GM12878 (cell line): ENCODE measurements at regions not wholly inside any gene's neighbourhood (a gene's known extent, or its start where the extent isn't known, plus 50 kb on each side); places are given as distances from the start of the nearest gene placed in this dataset.

ENCODE experiments used
- ATAC-seq: fragments of 200-7000 bp; cut with Tn5 transposase; 3 replicates; pipeline ENCODE4 v1.9.1; 2020; ENCODE audit warnings: mild to moderate bottlenecking, moderate library complexity
- BruUV-seq: library from RNA; stranded (reverse); fragments of 400-500 nt; replicated peaks from 2 replicates; lab custom pipeline; 2021; lab: Mats Ljungman, UMichigan
- CTCF ChIA-PET: fragments of 300-600 bp; sonication (Branson Sonifier 250); formaldehyde crosslinking; extraction: SDS; loops from one replicate; lab custom pipeline; 2021; ENCODE audit warnings: inconsistent platforms; lab: Yijun Ruan, JAX
- POLR2A ChIA-PET: fragments of 350-600 bp; formaldehyde crosslinking; extraction: SDS; loops from one replicate; lab custom pipeline; 2021; ENCODE audit warnings: inconsistent platforms; lab: Charles Lee
- RAD21 ChIA-PET: fragments of 300-600 bp; sonication (Branson Sonifier 250); formaldehyde crosslinking; loops from one replicate; lab custom pipeline; 2023; ENCODE audit warnings: antibody characterized with exemption; ENCODE audit not compliant: unreplicated experiment; lab: Charles Lee
- SMC1A ChIA-PET: fragments of 300-600 bp; sonication (Branson Sonifier 250); formaldehyde crosslinking; loops from one replicate; lab custom pipeline; 2023; ENCODE audit not compliant: unreplicated experiment, uncharacterized antibody; lab: Charles Lee
- DNase-seq: peaks from one replicate; pipeline ENCODE4 v3.0.0-alpha.2; 2011; ENCODE audit warnings: low read depth, low spot score
- FAIRE-seq: peaks from 3 replicates; lab custom pipeline; 2011; peaks lifted over from hg19 to GRCh38; lab: Jason Lieb, UNC
- H2AFZ ChIP-seq: 2 replicates; pipeline ENCODE4 v1.6.0; 2011; ENCODE audit warnings: low read depth, low read length, control low read depth; ENCODE audit not compliant: control insufficient read depth
- H3K27ac ChIP-seq: 2 replicates; pipeline ENCODE4 v1.5.1; 2011; ENCODE audit warnings: control low read depth; ENCODE audit not compliant: control insufficient read depth, insufficient read depth
- H3K27me3 ChIP-seq, 2 experiments: replicated peaks in 1 of 2; 2 replicates each; pipeline versions ENCODE4 v1.6.0 to v1.6.1; 2011; ENCODE audit warnings: low read length in 1 of 2; ENCODE audit not compliant: control insufficient read depth in 2 of 2, insufficient read depth in 2 of 2
- H3K36me3 ChIP-seq, 2 experiments: 2 replicates each; pipeline ENCODE4 v1.5.1; 2011; ENCODE audit warnings: low read length in 1 of 2; ENCODE audit not compliant: control insufficient read depth in 2 of 2, insufficient read depth in 2 of 2
- H3K4me1 ChIP-seq: 2 replicates; pipeline ENCODE4 v1.6.1; 2011; ENCODE audit warnings: mild to moderate bottlenecking, low read length, moderate library complexity, mixed read lengths; ENCODE audit not compliant: control insufficient read depth, insufficient read depth
- H3K4me2 ChIP-seq: 2 replicates; pipeline ENCODE4 v1.6.0; 2011; ENCODE audit warnings: control low read depth; ENCODE audit not compliant: control insufficient read depth, insufficient read depth
- H3K4me3 ChIP-seq: fragments of 200-600 bp; sonication (generic); 2 replicates; pipeline ENCODE4 v1.5.1; 2016
- H3K79me2 ChIP-seq: 2 replicates; pipeline ENCODE4 v1.6.0; 2011; ENCODE audit warnings: low read length; ENCODE audit not compliant: control insufficient read depth, insufficient read depth
- H3K9ac ChIP-seq: 2 replicates; pipeline ENCODE4 v1.8.0; 2011; ENCODE audit warnings: low read length, control low read depth, mixed read lengths; ENCODE audit not compliant: control insufficient read depth, insufficient read depth
- H3K9me3 ChIP-seq: replicated peaks from 3 replicates; pipeline ENCODE4 v1.5.1; 2011; ENCODE audit warnings: mild to moderate bottlenecking, low read length; ENCODE audit not compliant: control insufficient read depth, insufficient read depth
- H4K20me1 ChIP-seq: 2 replicates; pipeline ENCODE4 v1.6.0; 2011; ENCODE audit not compliant: control insufficient read depth, insufficient read depth
- ATF7 ChIP-seq: fragments of 450-650 bp; IDR thresholded peaks from 2 replicates; pipeline ENCODE4 v1.6.1; 2016; ENCODE audit warnings: low read depth, mild to moderate bottlenecking
- CEBPB ChIP-seq, 2 experiments: fragments of 150-350 bp in 1 of 2; IDR thresholded peaks; 2 replicates each; pipeline ENCODE4 v1.6.1; 2012 to 2014; ENCODE audit warnings: low read depth in 2 of 2, low read length in 2 of 2, borderline replicate concordance in 1 of 2, inconsistent platforms in 1 of 2
- FOS ChIP-seq: IDR thresholded peaks from 3 replicates; pipeline ENCODE4 v1.6.1; 2011; ENCODE audit warnings: borderline replicate concordance; ENCODE audit not compliant: insufficient read length; ENCODE audit errors: extremely low read depth
- FOXM1 ChIP-seq: IDR thresholded peaks from 2 replicates; pipeline ENCODE4 v1.6.1; 2012; ENCODE audit warnings: low read depth, mild to moderate bottlenecking, inconsistent platforms, low read length, moderate library complexity
- JUNB ChIP-seq: IDR thresholded peaks from 2 replicates; pipeline ENCODE4 v1.6.1; 2016; ENCODE audit warnings: antibody characterized with exemption, mild to moderate bottlenecking
- KAT2A ChIP-seq: conservative IDR thresholded peaks from 2 replicates; pipeline ENCODE4 v1.6.1; 2011; ENCODE audit warnings: low read depth, low read length; ENCODE audit not compliant: control insufficient read depth
- LARP7 ChIP-seq: fragments of 450-650 bp; IDR thresholded peaks from 2 replicates; pipeline ENCODE4 v1.6.1; 2017; ENCODE audit warnings: mild to moderate bottlenecking
- MEF2A ChIP-seq: IDR thresholded peaks from 2 replicates; pipeline ENCODE4 v1.6.1; 2011; ENCODE audit warnings: low read depth, mild to moderate bottlenecking, low read length, moderate library complexity; ENCODE audit not compliant: insufficient read depth
- MYB ChIP-seq: fragments of 150-350 bp; IDR thresholded peaks from 2 replicates; pipeline ENCODE4 v1.6.1; 2014; ENCODE audit warnings: mild to moderate bottlenecking, low read depth, low read length, borderline replicate concordance
- NFXL1 ChIP-seq: fragments of 450-650 bp; IDR thresholded peaks from 2 replicates; pipeline ENCODE4 v1.6.1; 2017; ENCODE audit warnings: antibody characterized with exemption, mild to moderate bottlenecking, borderline replicate concordance
- POLR2A ChIP-seq: IDR thresholded peaks from 2 replicates; pipeline ENCODE4 v1.6.1; 2011; ENCODE audit warnings: low read depth, mild to moderate bottlenecking, low read length
- RELA ChIP-seq: fragments of 450-650 bp; IDR thresholded peaks from 2 replicates; pipeline ENCODE4 v1.8.0; 2014; ENCODE audit warnings: borderline replicate concordance; ENCODE audit not compliant: partially characterized antibody
- SRF ChIP-seq, 2 experiments: IDR thresholded peaks; 2 replicates each; pipeline ENCODE4 v1.6.1; 2011; ENCODE audit warnings: low read depth in 2 of 2, low read length in 2 of 2, mild to moderate bottlenecking in 1 of 2, moderate library complexity in 1 of 2
- SUZ12 ChIP-seq: fragments of 200-600 bp; sonication (generic); IDR thresholded peaks from one replicate; pipeline ENCODE4 v1.6.1; 2018; ENCODE audit warnings: antibody characterized with exemption, mild to moderate bottlenecking; ENCODE audit not compliant: unreplicated experiment
- WRNIP1 ChIP-seq: IDR thresholded peaks from 2 replicates; pipeline ENCODE4 v1.6.1; 2011; ENCODE audit warnings: low read depth, low read length, improper control_type of control experiment, borderline replicate concordance
- ZNF207 ChIP-seq: fragments of 450-650 bp; IDR thresholded peaks from 2 replicates; pipeline ENCODE4 v1.6.1; 2014; ENCODE audit warnings: antibody characterized with exemption, mild to moderate bottlenecking, borderline replicate concordance
- ZNF24 ChIP-seq: fragments of 450-650 bp; IDR thresholded peaks from 2 replicates; pipeline ENCODE4 v1.6.1; 2017; ENCODE audit warnings: antibody characterized with exemption, mild to moderate bottlenecking
- WGBS: methylation state at CpG from one replicate; pipeline ENCODE4 v1.1.6; 2016; ENCODE audit warnings: low lambda C conversion rate; ENCODE audit not compliant: insufficient replicate concordance, insufficient coverage; ENCODE audit errors: missing lambda C conversion rate; 5-methylcytosine and 5-hydroxymethylcytosine counted together
- in situ Hi-C: fragments of 300-500 bp; cut with MboI; formaldehyde crosslinking; loops from 9 replicates; pipeline ENCODE4 v1.14.3; 2018; ENCODE audit warnings: mixed read lengths
- intact Hi-C: fragments of 100-400 bp; cut with micrococcal nuclease; formaldehyde crosslinking; loops from one replicate; pipeline ENCODE4 v1.14.2; 2022; ENCODE audit not compliant: unreplicated experiment
- TF ChIP-seq, protein P1 (sequence below): fragments of 450-650 bp; formaldehyde crosslinking; IDR thresholded peaks from 2 replicates; pipeline ENCODE4 v1.4.0; 2022; ENCODE audit warnings: mild to moderate bottlenecking, moderate library complexity
- TF ChIP-seq, protein P2 (sequence below): IDR thresholded peaks from 2 replicates; pipeline ENCODE4 v1.6.1; 2012; ENCODE audit warnings: improper control_type of control experiment, low read depth, low read length; ENCODE audit not compliant: insufficient replicate concordance

DNA sequence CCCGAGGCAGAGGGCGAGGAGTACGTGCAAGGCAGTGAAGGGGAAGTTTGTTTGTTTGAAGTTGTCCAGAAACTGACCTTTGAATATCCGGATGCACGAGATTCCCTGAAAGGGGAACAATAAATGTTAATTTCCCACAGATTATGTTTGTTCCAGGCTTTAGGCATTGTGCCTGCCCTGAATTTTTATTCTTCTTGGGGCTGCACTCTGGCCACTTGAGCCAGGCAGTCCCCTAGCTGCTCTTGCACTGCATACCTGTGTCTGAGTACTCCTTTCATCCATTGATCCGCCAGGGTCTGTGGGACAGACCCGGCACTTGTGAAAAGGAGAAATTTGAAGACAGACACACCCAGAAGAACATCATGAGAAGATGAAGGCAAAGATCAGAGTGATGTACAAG lies 343.5 kb upstream of the FOXK1 start:
- Histone ChIP-seq H3K9ac (no peak overlapping the region), H3K79me2 (no peaks in the 10 kb centered on the region), H3K27me3 (no peaks in the 10 kb centered on the region), H3K4me1 (no peaks in the 10 kb centered on the region)
- intact Hi-C loops = no loop called here
- DNase-seq = no peak
- BruUV-seq = no TSS peak
- POLR2A ChIA-PET = no interaction called here
- no peak for TF ChIP-seq POLR2A
- TF ChIP-seq, protein P1, sequence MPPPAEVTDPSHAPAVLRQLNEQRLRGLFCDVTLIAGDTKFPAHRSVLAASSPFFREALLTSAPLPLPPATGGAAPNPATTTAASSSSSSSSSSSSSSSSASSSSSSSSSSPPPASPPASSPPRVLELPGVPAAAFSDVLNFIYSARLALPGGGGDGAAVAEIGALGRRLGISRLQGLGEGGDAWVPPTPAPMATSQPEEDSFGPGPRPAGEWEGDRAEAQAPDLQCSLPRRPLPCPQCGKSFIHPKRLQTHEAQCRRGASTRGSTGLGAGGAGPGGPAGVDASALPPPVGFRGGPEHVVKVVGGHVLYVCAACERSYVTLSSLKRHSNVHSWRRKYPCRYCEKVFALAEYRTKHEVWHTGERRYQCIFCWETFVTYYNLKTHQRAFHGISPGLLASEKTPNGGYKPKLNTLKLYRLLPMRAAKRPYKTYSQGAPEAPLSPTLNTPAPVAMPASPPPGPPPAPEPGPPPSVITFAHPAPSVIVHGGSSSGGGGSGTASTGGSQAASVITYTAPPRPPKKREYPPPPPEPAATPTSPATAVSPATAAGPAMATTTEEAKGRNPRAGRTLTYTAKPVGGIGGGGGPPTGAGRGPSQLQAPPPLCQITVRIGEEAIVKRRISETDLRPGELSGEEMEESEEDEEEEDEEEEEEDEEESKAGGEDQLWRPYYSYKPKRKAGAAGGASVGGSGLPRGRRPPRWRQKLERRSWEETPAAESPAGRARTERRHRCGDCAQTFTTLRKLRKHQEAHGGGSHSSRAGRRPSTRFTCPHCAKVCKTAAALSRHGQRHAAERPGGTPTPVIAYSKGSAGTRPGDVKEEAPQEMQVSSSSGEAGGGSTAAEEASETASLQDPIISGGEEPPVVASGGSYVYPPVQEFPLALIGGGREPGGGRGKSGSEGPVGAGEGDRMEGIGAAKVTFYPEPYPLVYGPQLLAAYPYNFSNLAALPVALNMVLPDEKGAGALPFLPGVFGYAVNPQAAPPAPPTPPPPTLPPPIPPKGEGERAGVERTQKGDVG (CRISPR knock-in tag) = no peak
- TF ChIP-seq FOXM1 = no peak
- TF ChIP-seq MYB = no peak
- no peak for TF ChIP-seq CEBPB (IDR thresholded peaks at IDR 0.05; ENCODE audit: borderline replicate concordance in 1 of 2, low read depth in 2 of 2, low read length in 2 of 2)
- TF ChIP-seq SUZ12 = no peak
- no peak for TF ChIP-seq KAT2A
- no peak for TF ChIP-seq RELA
- no peak for TF ChIP-seq NFXL1
- no peak for TF ChIP-seq LARP7
- no peak for TF ChIP-seq SRF (IDR thresholded peaks at IDR 0.05; ENCODE audit: low read depth in 2 of 2, low read length in 2 of 2)
- TF ChIP-seq, protein P2, sequence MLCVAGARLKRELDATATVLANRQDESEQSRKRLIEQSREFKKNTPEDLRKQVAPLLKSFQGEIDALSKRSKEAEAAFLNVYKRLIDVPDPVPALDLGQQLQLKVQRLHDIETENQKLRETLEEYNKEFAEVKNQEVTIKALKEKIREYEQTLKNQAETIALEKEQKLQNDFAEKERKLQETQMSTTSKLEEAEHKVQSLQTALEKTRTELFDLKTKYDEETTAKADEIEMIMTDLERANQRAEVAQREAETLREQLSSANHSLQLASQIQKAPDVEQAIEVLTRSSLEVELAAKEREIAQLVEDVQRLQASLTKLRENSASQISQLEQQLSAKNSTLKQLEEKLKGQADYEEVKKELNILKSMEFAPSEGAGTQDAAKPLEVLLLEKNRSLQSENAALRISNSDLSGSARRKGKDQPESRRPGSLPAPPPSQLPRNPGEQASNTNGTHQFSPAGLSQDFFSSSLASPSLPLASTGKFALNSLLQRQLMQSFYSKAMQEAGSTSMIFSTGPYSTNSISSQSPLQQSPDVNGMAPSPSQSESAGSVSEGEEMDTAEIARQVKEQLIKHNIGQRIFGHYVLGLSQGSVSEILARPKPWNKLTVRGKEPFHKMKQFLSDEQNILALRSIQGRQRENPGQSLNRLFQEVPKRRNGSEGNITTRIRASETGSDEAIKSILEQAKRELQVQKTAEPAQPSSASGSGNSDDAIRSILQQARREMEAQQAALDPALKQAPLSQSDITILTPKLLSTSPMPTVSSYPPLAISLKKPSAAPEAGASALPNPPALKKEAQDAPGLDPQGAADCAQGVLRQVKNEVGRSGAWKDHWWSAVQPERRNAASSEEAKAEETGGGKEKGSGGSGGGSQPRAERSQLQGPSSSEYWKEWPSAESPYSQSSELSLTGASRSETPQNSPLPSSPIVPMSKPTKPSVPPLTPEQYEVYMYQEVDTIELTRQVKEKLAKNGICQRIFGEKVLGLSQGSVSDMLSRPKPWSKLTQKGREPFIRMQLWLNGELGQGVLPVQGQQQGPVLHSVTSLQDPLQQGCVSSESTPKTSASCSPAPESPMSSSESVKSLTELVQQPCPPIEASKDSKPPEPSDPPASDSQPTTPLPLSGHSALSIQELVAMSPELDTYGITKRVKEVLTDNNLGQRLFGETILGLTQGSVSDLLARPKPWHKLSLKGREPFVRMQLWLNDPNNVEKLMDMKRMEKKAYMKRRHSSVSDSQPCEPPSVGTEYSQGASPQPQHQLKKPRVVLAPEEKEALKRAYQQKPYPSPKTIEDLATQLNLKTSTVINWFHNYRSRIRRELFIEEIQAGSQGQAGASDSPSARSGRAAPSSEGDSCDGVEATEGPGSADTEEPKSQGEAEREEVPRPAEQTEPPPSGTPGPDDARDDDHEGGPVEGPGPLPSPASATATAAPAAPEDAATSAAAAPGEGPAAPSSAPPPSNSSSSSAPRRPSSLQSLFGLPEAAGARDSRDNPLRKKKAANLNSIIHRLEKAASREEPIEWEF = no peak
- no peak for TF ChIP-seq MEF2A
- no peak for TF ChIP-seq ZNF207
- TF ChIP-seq FOS = no peak
- TF ChIP-seq JUNB = no peak
- no peak for TF ChIP-seq ZNF24
- no peak for TF ChIP-seq WRNIP1
- TF ChIP-seq ATF7 = no peak
- TF ChIP-seq, all 136 proteins: peak for 0
- H3K36me3 ChIP-seq = no peaks in the 10 kb centered on the region
- ChIA-PET CTCF (interaction anchor here (0.6 kb wide), 1 partner anchor 116 kb away, joined by 3 read pairs; no protein-coding TSS in a partner anchor), RAD21 (no interaction called here), SMC1A (no interaction called here)
- ATAC-seq (no peak), FAIRE-seq (no peak)
- no peak overlapping the region for H2AFZ ChIP-seq
- no peak overlapping the region for H3K4me2 ChIP-seq
- no peak overlapping the region for H3K27ac ChIP-seq
- no peaks in the 10 kb centered on the region for H4K20me1 ChIP-seq
- H3K4me3 ChIP-seq = no peak overlapping the region
- WGBS = 18% methylated on average over 7 of the region's 7 CpGs
- in situ Hi-C loops = no loop called here
- H3K9me3 ChIP-seq = no peaks in the 10 kb centered on the region; the same call in 2 of the 3 replicates
